HepG2 (cell line): ENCODE measurements at regions not wholly inside any gene's neighbourhood (a gene's known extent, or its start where the extent isn't known, plus 50 kb on each side); places are given as distances from the start of the nearest gene placed in this dataset.

Experiments
- CREM ChIP-seq, 2 experiments: sonication (generic) in 1 of 2; formaldehyde crosslinking in 1 of 2; IDR thresholded peaks; 2 replicates each; pipeline versions ENCODE4 v1.4.0 to v1.6.1; 2016 to 2020; ENCODE audit warnings: antibody characterized with exemption in 1 of 2, mild to moderate bottlenecking in 1 of 2, missing genetic modification reagents in 1 of 2
- TF ChIP-seq, protein P1 (sequence below): sonication (generic); formaldehyde crosslinking; IDR thresholded peaks from 2 replicates; pipeline ENCODE4 v1.5.0; 2020; ENCODE audit warnings: mild to moderate bottlenecking, missing genetic modification reagents, moderate library complexity

- TF ChIP-seq, protein P1, sequence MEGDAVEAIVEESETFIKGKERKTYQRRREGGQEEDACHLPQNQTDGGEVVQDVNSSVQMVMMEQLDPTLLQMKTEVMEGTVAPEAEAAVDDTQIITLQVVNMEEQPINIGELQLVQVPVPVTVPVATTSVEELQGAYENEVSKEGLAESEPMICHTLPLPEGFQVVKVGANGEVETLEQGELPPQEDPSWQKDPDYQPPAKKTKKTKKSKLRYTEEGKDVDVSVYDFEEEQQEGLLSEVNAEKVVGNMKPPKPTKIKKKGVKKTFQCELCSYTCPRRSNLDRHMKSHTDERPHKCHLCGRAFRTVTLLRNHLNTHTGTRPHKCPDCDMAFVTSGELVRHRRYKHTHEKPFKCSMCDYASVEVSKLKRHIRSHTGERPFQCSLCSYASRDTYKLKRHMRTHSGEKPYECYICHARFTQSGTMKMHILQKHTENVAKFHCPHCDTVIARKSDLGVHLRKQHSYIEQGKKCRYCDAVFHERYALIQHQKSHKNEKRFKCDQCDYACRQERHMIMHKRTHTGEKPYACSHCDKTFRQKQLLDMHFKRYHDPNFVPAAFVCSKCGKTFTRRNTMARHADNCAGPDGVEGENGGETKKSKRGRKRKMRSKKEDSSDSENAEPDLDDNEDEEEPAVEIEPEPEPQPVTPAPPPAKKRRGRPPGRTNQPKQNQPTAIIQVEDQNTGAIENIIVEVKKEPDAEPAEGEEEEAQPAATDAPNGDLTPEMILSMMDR (CRISPR knock-in tag), result no peak
- TF ChIP-seq CREM (IDR thresholded peaks at IDR 0.05), result no peak
- TF ChIP-seq CREM (CRISPR knock-in tag; IDR thresholded peaks at IDR 0.05), result no peak
These were observed 497.5 kb downstream of the BCOR start for GRCh38 chrX:39600222-39600621.
